HG03066 (cell line): ENCODE measurements at regions not wholly inside any gene's neighbourhood (a gene's known extent, or its start where the extent isn't known, plus 50 kb on each side); places are given as distances from the start of the nearest gene placed in this dataset.

ENCODE experiments used
- ATAC-seq: cut with Tn5 transposase; IDR thresholded peaks from one replicate; pipeline ENCODE4 v1.9.1; 2021; ENCODE audit warnings: low read depth; ENCODE audit not compliant: unreplicated experiment

DNA sequence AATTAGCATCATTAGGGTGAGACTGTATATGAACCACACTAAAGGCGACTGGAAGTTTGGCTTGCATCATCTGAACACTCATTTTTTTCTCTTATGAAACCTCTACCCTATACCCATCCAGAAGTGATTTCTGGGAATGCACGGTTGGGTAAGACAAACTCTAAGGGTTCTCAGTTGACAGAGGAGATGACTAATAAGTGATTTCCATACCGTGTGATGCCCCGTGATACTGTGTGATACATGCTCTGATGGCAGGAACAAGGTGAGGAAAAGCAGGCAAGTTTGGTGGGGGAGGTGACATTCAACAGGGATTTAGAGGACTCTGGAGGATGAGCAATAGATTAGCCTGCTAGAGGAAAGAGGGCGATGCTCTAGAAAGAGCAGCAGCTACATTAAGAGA, 156.4 kb upstream of the CCL2 start:
- ATAC-seq, result no peak

DNA sequence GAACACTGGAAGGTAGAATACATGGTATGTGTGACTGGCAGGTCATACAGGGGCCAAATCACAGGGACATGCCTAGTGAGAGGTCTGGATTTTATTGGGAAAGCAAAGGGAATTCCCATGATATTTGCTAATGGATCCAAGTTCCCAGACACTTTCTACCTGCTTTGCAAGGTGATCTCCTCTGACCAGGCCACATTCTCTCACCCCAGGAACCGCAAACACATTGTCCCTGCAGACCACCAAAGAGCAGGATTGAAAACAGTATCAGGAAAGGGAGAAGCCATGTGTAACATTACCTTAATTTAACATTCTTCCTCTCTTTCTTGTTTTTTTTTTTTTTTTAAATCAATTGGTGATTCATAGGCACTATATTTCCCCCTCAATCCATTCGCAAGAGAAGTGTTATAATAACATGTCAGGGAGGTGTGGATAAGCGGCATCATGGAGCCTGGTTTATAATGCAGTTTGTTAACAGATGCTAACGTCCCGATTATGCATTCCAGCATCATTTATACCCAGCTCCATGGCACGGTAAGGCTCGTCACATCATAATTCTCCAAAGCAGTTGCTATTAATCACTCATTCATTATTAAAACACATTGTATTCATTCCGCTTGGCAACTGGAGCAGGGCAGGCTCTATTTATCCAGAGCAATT, 155.1 kb upstream of the CCL2 start:
- no peak for ATAC-seq

DNA sequence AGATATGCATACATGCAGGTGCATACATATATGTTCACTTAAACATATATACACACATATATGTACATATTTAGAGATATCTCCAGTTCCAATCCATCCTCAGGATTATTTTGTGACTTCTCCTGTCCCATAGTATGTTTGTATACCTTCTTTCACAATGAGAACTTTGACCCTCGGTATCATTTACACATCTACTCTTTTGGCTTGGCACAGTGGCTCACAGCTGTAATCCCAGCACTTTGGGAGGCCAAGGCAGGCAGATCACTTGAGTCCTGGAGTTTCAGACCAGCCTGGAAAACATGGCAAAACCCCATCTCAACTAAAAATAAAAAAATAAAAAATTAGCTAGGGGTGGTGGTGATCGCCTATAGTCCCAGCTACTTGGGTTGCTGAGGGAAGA, 148.1 kb upstream of the CCL2 start:
- no peak for ATAC-seq

DNA sequence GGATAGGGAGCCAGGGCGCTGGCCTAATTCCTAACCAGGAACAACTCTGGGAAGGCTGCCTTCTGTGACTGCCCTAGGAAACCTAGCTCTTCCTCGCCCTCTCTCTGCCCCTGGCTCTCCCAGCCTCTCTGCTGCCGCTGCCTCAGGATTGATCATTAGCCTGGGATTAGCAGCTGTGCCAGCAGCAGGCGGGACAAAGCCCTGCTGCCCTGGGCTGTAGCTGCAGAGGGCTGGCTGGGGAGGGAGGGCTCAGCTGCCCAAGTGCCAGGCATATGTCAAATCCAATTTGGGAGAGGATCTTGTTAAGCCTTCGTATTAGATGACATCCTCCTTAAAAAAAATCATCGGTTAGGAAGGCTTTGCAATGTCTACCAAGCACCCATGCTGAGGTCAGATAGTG, 144.8 kb upstream of the CCL2 start:
- no peak for ATAC-seq

DNA sequence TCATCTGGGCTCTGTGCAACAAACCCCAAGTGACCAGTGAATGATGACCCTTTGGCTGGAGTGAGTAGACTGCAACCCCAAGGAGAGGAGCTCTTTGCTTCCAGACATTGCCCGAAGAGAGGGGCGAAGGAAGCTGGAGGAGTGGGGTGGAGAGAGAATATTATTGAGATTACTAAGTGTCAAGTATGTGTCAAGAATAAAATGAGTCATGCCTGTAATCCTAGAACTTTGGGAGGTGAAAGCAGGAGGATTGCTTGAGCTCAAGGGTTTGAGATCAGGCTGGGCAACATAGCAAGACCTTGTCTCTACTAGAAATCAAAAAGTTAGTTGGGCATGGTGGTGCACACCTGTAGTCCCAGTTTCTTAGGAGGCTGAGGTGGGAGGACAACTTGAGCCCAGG, 142.0 kb upstream of the CCL2 start:
- no peak for ATAC-seq

DNA sequence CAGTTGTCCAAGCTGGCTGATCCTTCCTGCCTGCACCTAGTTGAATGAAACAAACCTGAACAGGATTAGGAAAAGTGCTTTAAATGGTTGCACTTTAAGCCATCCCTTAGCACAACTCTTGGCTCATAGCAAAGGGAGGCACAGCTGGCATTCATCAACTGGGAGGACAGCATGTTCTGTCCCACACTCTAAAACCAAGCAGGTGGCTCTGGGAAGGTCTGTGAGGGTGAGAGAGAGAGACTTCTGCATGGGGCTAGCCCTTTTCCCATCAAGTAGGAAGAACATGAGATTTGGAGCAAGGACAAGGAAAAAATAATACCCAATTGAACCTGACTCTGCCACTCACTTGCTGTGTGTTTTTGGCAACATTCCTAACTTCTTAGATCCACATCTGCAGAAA, 140.9 kb upstream of the CCL2 start:
- no peak for ATAC-seq

DNA sequence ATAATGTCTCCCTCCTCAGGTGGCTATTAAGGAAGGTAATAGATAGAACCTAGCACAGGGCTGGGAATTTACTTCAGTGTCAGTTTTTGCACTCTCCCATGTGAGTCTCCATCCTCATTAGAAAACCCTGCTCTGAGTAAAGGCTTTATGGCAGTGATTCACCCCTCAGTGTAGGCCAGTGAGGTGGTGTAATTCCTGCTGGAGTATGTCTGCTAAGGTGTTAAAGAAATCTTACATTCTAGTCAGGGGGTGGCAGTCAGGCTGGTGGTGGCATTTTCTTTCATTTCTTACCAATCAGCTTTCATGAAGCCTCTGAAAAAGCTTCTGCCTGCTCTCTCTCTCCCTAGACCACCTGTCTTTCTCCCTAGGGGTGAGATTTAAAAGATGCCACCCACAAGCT, 138.8 kb upstream of the CCL2 start:
- no peak for ATAC-seq

DNA sequence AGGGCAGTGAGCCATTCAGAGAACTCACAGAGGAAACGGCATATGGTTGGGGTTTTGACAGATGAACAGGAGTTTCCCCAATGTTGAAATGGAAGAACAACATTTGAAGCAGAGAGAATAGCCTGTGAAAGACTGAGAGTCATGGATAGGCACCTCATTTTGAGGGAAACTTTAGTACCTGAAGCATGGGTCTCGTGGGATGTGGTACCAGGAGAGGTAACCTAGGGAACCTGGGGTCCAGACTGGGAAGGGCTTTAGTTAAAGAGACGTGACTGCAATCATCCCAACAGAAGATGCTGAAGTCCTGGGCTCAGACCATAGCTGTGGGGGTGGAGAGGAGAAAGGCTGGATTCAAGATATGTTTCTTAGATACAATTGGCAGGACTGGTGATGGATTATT, 137.8 kb upstream of the CCL2 start:
- no peak for ATAC-seq

DNA sequence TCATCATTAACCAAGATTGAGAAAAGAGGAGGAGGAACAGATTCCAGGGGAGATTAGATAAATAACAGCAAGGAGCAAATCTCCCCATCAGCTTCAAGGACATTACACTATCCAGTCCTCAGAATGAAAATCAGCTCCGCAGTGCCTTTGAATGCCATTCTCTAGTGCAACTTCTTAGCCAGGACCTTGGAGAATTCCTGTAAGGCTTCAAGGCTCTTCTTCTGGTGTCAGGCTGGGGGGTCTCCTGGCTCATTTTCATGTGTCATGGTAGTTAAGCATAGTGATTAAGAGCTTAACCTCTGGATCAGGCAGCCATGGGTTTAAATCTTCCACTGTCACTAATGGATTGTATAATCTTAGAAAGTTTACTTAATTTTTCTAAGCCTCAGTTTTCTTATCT, 137.3 kb upstream of the CCL2 start:
- ATAC-seq, result no peak

DNA sequence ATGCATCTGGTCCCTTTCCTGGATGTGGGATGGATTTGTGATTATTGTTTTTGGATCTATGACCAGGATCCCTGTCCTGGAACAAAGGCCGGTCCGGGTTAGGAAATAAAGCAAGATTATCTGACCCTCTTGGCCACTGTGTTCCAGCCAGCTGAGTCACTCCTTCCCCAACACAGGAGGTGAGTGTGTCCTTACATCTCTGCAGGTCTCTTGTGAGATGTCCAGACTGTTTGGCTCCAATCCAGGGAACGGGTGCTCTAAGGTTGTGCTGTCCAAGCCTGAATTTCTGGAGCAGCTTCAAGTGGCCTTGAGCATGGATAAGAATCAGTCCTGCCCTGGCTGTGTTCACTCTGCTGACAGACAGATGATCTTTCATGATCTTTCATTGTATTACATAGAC, 136.5 kb upstream of the CCL2 start:
- no peak for ATAC-seq

DNA sequence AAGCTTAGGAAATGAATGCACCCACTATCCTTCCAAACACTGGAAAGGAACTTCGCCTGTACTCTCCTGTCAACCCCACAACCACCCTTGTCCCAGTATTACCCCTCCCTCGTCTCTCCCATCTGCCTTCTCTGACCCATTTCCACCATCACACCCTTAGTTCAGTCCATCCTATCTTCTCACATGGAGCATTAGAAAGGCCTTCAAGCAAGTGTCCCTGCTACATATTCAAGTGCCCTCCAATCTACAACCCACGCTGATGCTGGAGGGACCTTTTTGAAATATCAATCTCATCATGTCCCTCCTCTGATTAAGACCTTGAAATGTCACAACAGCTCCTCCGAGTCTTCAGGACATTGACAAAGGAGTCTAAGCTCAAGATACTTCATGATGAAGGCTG, 133.8 kb upstream of the CCL2 start:
- no peak for ATAC-seq

DNA sequence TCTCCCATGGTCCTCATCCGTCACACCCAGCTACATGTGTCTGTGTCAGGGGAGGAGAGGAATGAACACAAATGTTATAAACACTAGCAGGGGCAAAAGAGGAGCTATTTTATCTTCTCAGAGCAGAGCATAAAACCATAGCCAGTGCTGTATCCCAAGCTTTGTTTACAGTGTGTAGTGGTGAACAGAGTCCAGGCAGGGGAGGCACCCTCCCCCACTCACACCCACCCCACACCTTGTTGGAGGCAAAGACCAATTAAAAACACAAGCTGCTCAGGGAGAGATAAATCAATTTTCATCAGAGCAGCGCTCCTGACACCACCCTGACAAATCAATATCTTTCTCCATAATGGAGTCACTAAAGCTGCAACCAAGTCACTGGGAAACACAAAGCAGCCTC, 132.6 kb upstream of the CCL2 start:
- ATAC-seq, result no peak

DNA sequence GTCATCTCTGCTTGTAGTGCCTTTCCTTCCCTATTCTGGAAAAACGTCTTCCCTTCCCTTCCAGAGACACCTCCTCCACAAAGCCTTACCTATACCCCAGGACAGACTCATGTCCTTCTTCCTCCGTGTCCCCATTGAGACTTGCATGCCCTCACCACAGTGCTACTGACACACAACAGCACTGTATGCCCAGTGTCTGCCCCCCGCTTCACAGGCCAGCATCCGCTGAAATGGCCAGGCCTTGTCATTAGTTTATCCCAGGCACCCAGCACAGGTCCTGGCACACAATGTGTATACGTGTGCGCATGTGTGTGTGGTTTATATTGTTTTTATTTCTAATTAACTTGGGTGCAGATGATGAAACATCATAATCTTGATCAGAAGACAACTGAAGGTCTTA, 130.1 kb upstream of the CCL2 start:
- no peak for ATAC-seq

DNA sequence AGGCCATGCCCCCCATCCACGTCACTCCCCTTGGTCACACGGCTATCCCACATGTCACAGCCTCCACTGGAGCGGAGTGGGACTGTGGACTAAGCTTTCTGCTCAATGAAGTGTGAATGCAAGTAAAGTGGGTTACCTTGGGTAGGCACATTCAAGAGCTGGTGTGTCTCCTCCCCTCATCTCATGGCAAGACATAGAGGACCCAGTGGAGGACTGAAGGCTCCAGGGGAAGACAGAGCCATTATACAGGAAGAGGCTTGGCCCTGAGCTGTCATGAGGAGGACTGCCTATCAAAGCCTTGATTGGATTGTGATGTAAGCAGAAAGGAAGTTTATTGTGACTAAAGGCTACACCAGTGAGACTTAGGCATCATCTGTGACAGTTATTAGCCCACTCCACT, 129.2 kb upstream of the CCL2 start:
- no peak for ATAC-seq

DNA sequence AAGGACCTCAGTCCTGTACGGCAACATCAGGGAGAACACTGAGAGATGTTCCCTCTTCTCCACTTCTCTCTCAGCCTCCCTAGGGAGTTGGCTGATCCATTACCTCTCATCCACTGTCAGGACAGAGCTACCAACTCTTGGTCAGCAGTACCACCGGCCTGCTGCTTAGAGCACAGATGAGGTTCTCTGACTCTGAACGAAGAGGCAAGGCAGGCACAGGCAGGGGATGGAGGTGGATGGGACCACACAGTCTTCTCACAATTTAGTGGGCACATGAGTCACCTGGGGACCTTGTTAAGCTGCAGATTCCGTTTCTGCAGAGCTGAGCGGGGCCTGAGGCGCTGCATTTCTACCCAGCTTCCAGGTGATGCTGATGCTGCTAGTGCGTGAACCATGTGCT, 128.6 kb upstream of the CCL2 start:
- ATAC-seq, result no peak

DNA sequence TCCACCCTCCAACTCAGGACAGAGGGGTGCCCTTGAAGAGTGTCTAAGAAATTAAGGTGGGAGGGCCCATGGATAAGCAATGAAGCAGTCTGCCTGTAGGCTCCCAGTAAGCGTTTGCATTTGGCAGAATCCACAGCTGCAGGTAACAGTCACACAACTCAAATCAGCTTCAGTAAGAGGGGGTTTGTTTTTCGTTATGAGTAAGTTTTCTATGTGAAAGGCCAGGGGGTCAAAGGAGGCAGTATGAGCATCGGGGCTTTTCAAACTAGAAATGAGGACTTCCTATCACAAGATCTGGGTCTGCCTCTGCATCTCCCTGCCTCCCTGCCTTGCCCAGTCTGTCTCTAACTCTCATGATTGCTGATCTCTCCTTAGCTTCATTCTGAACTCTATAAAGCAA, 128.1 kb upstream of the CCL2 start:
- ATAC-seq, result no peak

DNA sequence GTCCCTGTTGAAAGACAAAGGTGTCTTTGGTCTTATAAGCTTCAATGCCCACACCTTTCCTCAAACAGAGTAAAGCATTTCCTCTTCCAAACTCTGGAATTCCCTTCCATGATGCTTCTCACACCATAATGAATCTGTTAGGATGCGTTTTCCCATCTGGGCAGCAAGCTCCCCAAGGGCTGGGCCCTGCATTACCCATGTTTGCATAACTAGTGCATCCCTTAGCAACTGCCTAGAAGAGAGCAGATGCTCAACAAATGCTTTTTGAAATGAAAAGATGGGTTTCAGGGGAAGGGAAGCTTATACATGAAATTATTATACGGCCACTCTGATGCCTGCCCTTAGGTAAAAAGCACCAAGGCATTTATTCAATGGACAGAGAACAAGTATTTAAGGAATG, 124.5 kb upstream of the CCL2 start:
- ATAC-seq, result no peak

DNA sequence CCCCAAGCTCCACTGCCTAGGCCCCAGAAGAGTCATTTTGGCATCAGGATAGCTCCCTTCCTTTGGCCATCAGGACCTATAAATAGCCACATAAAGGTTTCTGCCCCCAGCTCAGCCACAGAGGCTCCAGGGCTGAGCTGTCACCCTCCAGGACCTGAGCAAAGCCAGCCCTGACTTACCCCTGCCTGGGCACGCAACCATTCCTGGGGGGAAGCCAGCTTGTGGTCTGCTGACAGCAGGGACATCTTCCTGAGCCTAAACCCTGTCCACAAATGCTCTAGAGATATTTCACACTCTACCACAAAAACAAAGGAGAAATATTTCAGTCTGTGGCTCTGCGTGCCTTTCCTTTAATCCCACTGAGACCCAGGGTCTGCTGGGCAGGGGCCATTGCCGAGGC, 123.7 kb upstream of the CCL2 start:
- no peak for ATAC-seq

DNA sequence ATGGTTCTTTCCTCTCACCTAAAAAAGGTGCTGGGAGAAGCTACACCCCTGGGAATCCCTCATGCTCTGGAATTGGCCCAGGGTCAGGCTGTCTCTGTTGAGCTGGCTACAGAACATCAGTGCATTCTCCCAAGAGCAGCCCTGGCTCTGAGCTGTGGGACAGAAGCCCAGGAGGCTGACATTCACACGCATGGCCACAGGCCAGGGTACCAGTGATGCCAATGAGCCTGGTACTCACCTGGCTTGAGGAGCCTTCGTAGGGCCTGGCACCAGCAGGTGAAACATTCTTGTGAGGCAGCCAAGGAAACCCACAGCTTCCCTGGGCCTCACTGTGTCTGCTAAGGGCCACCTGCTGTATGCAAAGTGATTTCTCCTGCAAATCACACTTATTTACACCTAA, 121.7 kb upstream of the CCL2 start:
- no peak for ATAC-seq

DNA sequence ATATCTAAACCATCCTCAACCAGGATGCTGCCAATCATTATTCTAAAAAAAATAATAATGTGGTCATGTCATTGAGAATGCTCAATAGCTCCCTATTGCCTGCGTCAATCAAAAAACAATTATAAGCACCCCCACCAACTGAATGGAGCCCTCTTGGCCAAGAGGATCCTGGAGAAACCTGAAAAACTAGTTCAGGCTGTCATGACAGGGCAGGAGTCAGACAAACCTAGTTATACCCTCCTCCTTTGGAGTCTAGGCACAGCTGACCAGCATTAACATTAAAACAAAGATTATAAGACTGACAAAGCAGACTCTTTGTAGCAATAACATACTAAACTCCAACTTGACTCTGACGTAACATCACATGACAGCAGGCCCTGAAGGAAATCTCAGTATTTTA, 119.2 kb upstream of the CCL2 start:
- no peak for ATAC-seq

DNA sequence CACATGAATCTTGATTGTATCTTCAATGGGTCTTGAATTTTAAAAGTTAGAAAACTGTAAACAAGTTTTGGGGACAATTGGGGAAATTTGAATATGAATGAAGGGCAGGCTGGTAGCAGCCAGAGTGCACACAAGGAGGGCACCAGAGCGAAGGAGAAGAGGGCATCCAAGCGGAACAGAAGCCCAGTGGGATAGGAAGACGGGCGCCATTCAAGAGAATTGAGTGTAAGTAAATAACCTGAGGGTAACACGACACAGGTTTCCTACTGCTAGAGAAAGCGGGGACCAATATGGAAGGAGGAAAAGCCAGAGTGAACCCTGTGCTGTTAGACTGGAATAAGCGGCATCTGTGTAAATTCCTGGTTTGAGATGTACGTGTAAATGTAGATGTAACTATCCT, 115.1 kb upstream of the CCL2 start:
- no peak for ATAC-seq

DNA sequence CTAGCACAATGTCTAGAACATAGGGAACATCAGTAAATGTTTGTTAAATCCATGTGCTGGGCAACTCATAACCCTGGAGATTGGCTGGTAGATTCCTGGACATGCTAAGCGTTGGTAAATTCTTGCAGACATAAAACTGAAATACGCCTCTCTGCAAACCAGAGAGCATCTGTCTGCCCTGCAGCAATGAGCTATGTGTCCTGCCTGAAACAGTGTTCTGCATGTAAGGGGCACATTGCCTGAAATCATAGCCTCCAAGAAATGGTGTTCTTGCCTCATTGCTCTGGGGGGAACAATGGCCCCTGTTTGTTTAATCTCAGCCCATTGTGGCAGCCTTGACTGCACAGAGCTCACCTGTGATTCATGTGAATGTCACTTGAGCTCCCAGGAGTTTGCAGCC, 113.5 kb upstream of the CCL2 start:
- no peak for ATAC-seq

DNA sequence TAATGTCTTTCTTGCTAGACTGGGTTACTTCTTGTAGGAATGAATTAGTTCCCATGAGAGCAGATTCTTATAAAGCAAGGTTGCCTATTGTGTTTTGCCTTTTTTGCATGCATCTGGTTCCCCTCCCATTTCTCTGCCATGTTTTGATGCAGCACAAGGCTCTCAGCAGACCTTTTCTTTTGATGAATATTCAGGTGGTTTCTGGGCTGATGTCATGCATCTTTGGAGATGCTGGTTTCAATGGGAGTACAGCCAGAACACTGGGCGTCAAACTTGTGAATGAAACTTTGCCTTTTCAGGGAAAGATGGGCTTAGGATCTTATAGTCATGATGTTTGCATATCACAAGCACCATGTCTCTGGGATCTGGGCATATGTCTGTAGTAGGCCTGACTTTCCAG, 111.7 kb upstream of the CCL2 start:
- ATAC-seq, result no peak
